GM23248 (cell line): ENCODE measurements at regions not wholly inside any gene's neighbourhood (a gene's known extent, or its start where the extent isn't known, plus 50 kb on each side); places are given as distances from the start of the nearest gene placed in this dataset.

Source experiments
- DNase-seq: peaks from one replicate; pipeline ENCODE4 v3.0.0-alpha.2; 2015
- H2AFZ ChIP-seq: fragments of 200-600 bp; sonication (generic); 2 replicates; pipeline ENCODE4 v1.6.1; 2016; ENCODE audit warnings: antibody characterized with exemption
- H3F3A ChIP-seq: fragments of 200-600 bp; sonication (generic); 2 replicates; pipeline ENCODE4 v1.6.1; 2016; ENCODE audit warnings: mild to moderate bottlenecking, antibody characterized with exemption, mixed run types; ENCODE audit not compliant: insufficient read depth
- H3K27ac ChIP-seq: fragments of 200-600 bp; sonication (generic); 2 replicates; pipeline ENCODE4 v1.5.1; 2016; ENCODE audit warnings: mild to moderate bottlenecking
- H3K27me3 ChIP-seq: fragments of 200-600 bp; sonication (generic); replicated peaks from 2 replicates; pipeline ENCODE4 v1.6.1; 2016; ENCODE audit warnings: mild to moderate bottlenecking; ENCODE audit not compliant: insufficient read depth
- H3K36me3 ChIP-seq: fragments of 200-600 bp; sonication (generic); 2 replicates; pipeline ENCODE4 v1.6.1; 2016; ENCODE audit warnings: low read depth, mild to moderate bottlenecking
- H3K4me1 ChIP-seq: fragments of 200-600 bp; sonication (generic); 2 replicates; pipeline ENCODE4 v1.6.1; 2016; ENCODE audit warnings: mild to moderate bottlenecking; ENCODE audit not compliant: insufficient read depth
- H3K4me2 ChIP-seq: fragments of 200-600 bp; sonication (generic); one replicate; pipeline ENCODE4 v1.6.1; 2016; ENCODE audit warnings: mild to moderate bottlenecking; ENCODE audit not compliant: unreplicated experiment
- H3K4me3 ChIP-seq: fragments of 200-600 bp; sonication (generic); 2 replicates; pipeline ENCODE4 v1.5.1; 2016; ENCODE audit warnings: mild to moderate bottlenecking
- H3K79me2 ChIP-seq: fragments of 200-600 bp; sonication (generic); 2 replicates; pipeline ENCODE4 v1.6.1; 2016; ENCODE audit warnings: mild to moderate bottlenecking; ENCODE audit not compliant: insufficient read depth
- H3K9ac ChIP-seq: fragments of 200-600 bp; sonication (generic); 2 replicates; pipeline ENCODE4 v1.6.1; 2016; ENCODE audit warnings: mild to moderate bottlenecking
- H3K9me2 ChIP-seq: fragments of 200-600 bp; sonication (generic); 2 replicates; pipeline ENCODE4 v1.6.1; 2016; ENCODE audit warnings: mixed run types, mild to moderate bottlenecking, moderate library complexity; ENCODE audit not compliant: insufficient read depth
- H3K9me3 ChIP-seq: fragments of 200-600 bp; sonication (generic); one replicate; pipeline ENCODE4 v1.6.1; 2017; ENCODE audit warnings: low read depth
- H4K20me1 ChIP-seq: fragments of 200-600 bp; sonication (generic); 2 replicates; pipeline ENCODE4 v1.6.0; 2016; ENCODE audit not compliant: insufficient read depth
- EZH2 ChIP-seq: fragments of 200-600 bp; sonication (generic); IDR thresholded peaks from 2 replicates; pipeline ENCODE4 v1.6.1; 2018; ENCODE audit warnings: antibody characterized with exemption, mild to moderate bottlenecking; ENCODE audit not compliant: insufficient read depth, poor library complexity, severe bottlenecking
- EZH2phosphoT487 ChIP-seq: fragments of 200-600 bp; sonication (generic); IDR thresholded peaks from 2 replicates; pipeline ENCODE4 v1.6.1; 2018; ENCODE audit warnings: antibody characterized with exemption, moderate library complexity, mild to moderate bottlenecking, low read depth; ENCODE audit not compliant: insufficient read depth
- WGBS, 2 experiments: methylation state at CpG; one replicate each; pipeline ENCODE4 v1.1.6; 2015 to 2017; ENCODE audit warnings: low lambda C conversion rate in 2 of 2, low coverage in 1 of 2; ENCODE audit errors: missing lambda C conversion rate in 2 of 2; 5-methylcytosine and 5-hydroxymethylcytosine counted together
- in situ Hi-C: fragments of 300-500 bp; cut with MboI; formaldehyde crosslinking; loops from 2 replicates; pipeline ENCODE4 v1.15.0; 2020

GRCh38 chr13:40087091-40088002 is 431.9 kb downstream of the COG6 start:
- Histone ChIP-seq H3K27me3 (no peaks in the 10 kb centered on the region; the same call in 1 of the 2 replicates), H3K27ac (no peak overlapping the region), H3K9me3 (no peaks in the 10 kb centered on the region), H3K9me2 (no peaks in the 10 kb centered on the region), H3K4me3 (no peak overlapping the region), H3K4me2 (no peak overlapping the region), H3F3A (no peaks in the 10 kb centered on the region), H3K9ac (no peak overlapping the region), H4K20me1 (no peaks in the 10 kb centered on the region), H3K79me2 (no peaks in the 10 kb centered on the region), H2AFZ (no peak overlapping the region), H3K4me1 (no peaks in the 10 kb centered on the region), H3K36me3 (no peaks in the 10 kb centered on the region)
- WGBS, 2 experiments, result 67 to 71% methylated on average over 15 of the region's 15 CpGs
- in situ Hi-C loops, result no loop called here
- DNase-seq, result no peak
- no peak for TF ChIP-seq EZH2phosphoT487
- no peak for TF ChIP-seq EZH2

GRCh38 chr13:40094056-40094455 is 438.6 kb downstream of the COG6 start:
- H3K4me1 ChIP-seq, result no peaks in the 10 kb centered on the region
- H3K36me3 ChIP-seq, result no peaks in the 10 kb centered on the region
- no peaks in the 10 kb centered on the region for H3K79me2 ChIP-seq
- DNase-seq, result no peak
- no peaks in the 10 kb centered on the region for H3K27me3 ChIP-seq
- H3K4me3 ChIP-seq, result no peak overlapping the region
- H3K9ac ChIP-seq, result no peak overlapping the region
- H3K9me2 ChIP-seq, result no peaks in the 10 kb centered on the region
- H3K27ac ChIP-seq, result no peak overlapping the region
- H2AFZ ChIP-seq, result no peak overlapping the region
- in situ Hi-C loops, result no loop called here
- H3K4me2 ChIP-seq, result no peak overlapping the region
- 75% methylated on average over 4 of the region's 4 CpGs for WGBS, 2 experiments
- no peaks in the 10 kb centered on the region for H3F3A ChIP-seq
- H3K9me3 ChIP-seq, result no peaks in the 10 kb centered on the region
- no peak for TF ChIP-seq EZH2
- TF ChIP-seq EZH2phosphoT487, result no peak
- H4K20me1 ChIP-seq, result no peaks in the 10 kb centered on the region

GRCh38 chr13:40095695-40096356 is 440.4 kb downstream of the COG6 start:
- Histone ChIP-seq H2AFZ (no peak overlapping the region), H3K9me3 (no peaks in the 10 kb centered on the region), H3K4me1 (no peaks in the 10 kb centered on the region), H3K4me3 (no peak overlapping the region), H3K9me2 (no peaks in the 10 kb centered on the region), H3K79me2 (no peaks in the 10 kb centered on the region), H3K27ac (no peak overlapping the region), H3K27me3 (no peaks in the 10 kb centered on the region), H3K9ac (no peak overlapping the region), H3F3A (no peaks in the 10 kb centered on the region), H3K4me2 (no peak overlapping the region), H4K20me1 (no peaks in the 10 kb centered on the region), H3K36me3 (no peaks in the 10 kb centered on the region)
- no peak for DNase-seq
- 70 to 72% methylated on average over 9 of the region's 9 CpGs for WGBS, 2 experiments
- in situ Hi-C loops, result no loop called here
- TF ChIP-seq EZH2 (no peak), EZH2phosphoT487 (no peak)

DNA sequence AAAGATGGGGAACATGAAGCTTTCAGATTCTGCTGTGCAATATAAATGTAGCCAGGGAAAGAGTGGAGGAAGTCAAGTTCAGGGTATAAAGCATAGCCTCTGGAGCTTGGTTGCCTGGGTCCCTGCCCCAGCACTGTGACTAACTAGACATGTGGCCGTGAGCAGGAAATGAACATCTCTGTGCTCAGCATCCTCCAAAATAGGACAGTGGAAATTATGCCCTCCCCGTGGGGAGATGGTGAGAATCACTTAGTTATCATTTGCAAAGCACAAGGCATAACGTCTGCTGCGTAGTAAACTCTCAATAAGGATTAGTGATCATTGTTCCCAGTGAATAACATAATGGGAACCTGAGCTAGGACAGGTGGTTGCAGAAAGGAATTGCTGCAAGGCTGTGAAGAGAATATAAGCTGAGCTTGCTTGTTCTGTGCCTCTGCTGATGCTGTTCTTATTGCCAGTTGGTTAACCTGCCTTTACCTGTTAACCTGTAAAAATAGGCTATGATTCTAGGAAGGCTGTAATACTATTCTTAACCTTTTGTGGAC is 441.0 kb downstream of the COG6 start:
- no peaks in the 10 kb centered on the region for H3K4me1 ChIP-seq
- no peak overlapping the region for H3K9ac ChIP-seq
- H3F3A ChIP-seq, result no peaks in the 10 kb centered on the region
- DNase-seq, result no peak
- H2AFZ ChIP-seq, result no peak overlapping the region
- no peak overlapping the region for H3K27ac ChIP-seq
- in situ Hi-C loops, result no loop called here
- H3K9me3 ChIP-seq, result no peaks in the 10 kb centered on the region
- no peak overlapping the region for H3K4me3 ChIP-seq
- 73 to 77% methylated on average over 4 of the region's 4 CpGs for WGBS, 2 experiments
- H3K9me2 ChIP-seq, result no peaks in the 10 kb centered on the region
- no peaks in the 10 kb centered on the region for H3K79me2 ChIP-seq
- H3K36me3 ChIP-seq, result no peaks in the 10 kb centered on the region
- H3K27me3 ChIP-seq, result no peaks in the 10 kb centered on the region
- no peak for TF ChIP-seq EZH2
- no peak for TF ChIP-seq EZH2phosphoT487
- H3K4me2 ChIP-seq, result no peak overlapping the region
- H4K20me1 ChIP-seq, result no peaks in the 10 kb centered on the region
